Testis (tissue), 2 donors: ENCODE measurements at regions not wholly inside any gene's neighbourhood (a gene's known extent, or its start where the extent isn't known, plus 50 kb on each side); places are given as distances from the start of the nearest gene placed in this dataset.

ENCODE experiments used
- POLR2A ChIP-seq: fragments of 450-650 bp; IDR thresholded peaks from one replicate; pipeline ENCODE4 v1.6.1; 2017; ENCODE audit warnings: antibody characterized with exemption, mild to moderate bottlenecking, moderate library complexity
- TF ChIP-seq, protein P1 (sequence below), 3 experiments: fragments of 450-650 bp in 2 of 3; fragments of 200-600 bp in 1 of 3; sonication (generic) in 1 of 3; IDR thresholded peaks; one replicate each; pipeline ENCODE4 v1.5.1; 2016 to 2019; ENCODE audit warnings: antibody characterized with exemption in 3 of 3, mild to moderate bottlenecking in 2 of 3, moderate library complexity in 1 of 3

DNA sequence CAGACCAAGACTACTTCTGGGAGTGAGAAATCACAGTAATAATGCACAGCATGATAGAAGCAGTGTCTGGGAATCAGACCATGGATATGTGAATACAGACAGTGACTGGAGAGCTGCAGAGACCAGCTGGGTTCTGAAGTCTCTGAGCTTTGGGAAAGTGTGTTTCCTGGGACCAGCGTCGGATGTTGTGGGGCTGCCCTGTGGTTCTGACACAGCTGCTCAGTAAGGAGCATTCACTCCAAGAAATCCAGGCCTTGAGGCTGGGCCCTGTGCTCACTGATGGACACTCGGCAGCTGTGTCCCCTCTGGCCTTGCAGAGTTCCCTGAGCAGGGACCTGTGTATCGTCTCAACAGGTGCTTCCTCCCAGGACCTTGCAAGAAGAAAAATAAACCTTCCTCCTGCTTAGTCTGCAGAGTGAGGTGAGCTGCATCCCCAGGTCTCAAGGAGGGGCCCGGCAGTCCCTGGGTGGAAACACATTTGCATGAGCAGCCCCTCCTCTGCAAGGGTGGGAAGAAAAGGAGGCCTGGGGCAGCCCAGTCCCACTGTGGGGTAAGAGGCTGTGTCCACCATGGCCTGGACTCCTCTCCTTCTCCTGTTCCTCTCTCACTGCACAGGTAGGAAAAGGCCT, 107.9 kb downstream of the VPREB1 start:
- no peak for TF ChIP-seq POLR2A
- TF ChIP-seq, protein P1, sequence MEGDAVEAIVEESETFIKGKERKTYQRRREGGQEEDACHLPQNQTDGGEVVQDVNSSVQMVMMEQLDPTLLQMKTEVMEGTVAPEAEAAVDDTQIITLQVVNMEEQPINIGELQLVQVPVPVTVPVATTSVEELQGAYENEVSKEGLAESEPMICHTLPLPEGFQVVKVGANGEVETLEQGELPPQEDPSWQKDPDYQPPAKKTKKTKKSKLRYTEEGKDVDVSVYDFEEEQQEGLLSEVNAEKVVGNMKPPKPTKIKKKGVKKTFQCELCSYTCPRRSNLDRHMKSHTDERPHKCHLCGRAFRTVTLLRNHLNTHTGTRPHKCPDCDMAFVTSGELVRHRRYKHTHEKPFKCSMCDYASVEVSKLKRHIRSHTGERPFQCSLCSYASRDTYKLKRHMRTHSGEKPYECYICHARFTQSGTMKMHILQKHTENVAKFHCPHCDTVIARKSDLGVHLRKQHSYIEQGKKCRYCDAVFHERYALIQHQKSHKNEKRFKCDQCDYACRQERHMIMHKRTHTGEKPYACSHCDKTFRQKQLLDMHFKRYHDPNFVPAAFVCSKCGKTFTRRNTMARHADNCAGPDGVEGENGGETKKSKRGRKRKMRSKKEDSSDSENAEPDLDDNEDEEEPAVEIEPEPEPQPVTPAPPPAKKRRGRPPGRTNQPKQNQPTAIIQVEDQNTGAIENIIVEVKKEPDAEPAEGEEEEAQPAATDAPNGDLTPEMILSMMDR (IDR thresholded peaks at IDR 0.05) = no peak
